Fibroblast of mammary gland (primary cell): ENCODE measurements at regions not wholly inside any gene's neighbourhood (a gene's known extent, or its start where the extent isn't known, plus 50 kb on each side); places are given as distances from the start of the nearest gene placed in this dataset.

Experiments
- DNase-seq: peaks from one replicate; pipeline ENCODE4 v3.0.0-alpha.2; 2010; ENCODE audit warnings: low read depth
- H3K4me3 ChIP-seq: 2 replicates; pipeline ENCODE4 v1.5.1; 2011; ENCODE audit warnings: low read depth, mild to moderate bottlenecking, low read length, moderate library complexity; ENCODE audit not compliant: control insufficient read depth
- TF ChIP-seq, protein P1 (sequence below): conservative IDR thresholded peaks from 2 replicates; pipeline ENCODE4 v1.5.1; 2011; ENCODE audit warnings: low read depth, low read length, inconsistent platforms; ENCODE audit not compliant: control insufficient read depth, insufficient read depth

DNA sequence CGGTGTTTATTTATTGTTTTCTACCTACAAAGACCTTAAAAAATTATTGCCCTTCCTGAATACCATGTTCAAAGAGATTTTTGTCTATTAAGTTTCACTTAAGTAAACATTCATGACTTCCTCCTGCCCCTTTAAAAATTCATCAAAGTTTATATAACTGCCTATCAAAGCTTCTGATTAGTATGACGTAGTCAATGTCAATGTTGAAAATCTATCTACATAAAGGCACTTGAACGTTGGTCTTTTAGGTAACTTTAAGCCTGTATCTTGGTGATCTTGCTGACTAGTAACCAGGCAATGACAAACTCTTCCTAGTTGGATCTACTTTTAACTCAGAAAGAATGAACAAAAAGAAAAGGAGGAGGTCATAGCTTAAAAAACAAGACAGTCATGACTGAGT is 97.2 kb downstream of the MAIP1 start:
- TF ChIP-seq, protein P1, sequence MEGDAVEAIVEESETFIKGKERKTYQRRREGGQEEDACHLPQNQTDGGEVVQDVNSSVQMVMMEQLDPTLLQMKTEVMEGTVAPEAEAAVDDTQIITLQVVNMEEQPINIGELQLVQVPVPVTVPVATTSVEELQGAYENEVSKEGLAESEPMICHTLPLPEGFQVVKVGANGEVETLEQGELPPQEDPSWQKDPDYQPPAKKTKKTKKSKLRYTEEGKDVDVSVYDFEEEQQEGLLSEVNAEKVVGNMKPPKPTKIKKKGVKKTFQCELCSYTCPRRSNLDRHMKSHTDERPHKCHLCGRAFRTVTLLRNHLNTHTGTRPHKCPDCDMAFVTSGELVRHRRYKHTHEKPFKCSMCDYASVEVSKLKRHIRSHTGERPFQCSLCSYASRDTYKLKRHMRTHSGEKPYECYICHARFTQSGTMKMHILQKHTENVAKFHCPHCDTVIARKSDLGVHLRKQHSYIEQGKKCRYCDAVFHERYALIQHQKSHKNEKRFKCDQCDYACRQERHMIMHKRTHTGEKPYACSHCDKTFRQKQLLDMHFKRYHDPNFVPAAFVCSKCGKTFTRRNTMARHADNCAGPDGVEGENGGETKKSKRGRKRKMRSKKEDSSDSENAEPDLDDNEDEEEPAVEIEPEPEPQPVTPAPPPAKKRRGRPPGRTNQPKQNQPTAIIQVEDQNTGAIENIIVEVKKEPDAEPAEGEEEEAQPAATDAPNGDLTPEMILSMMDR: no peak
- H3K4me3 ChIP-seq: no peak overlapping the region
- no peak for DNase-seq

DNA sequence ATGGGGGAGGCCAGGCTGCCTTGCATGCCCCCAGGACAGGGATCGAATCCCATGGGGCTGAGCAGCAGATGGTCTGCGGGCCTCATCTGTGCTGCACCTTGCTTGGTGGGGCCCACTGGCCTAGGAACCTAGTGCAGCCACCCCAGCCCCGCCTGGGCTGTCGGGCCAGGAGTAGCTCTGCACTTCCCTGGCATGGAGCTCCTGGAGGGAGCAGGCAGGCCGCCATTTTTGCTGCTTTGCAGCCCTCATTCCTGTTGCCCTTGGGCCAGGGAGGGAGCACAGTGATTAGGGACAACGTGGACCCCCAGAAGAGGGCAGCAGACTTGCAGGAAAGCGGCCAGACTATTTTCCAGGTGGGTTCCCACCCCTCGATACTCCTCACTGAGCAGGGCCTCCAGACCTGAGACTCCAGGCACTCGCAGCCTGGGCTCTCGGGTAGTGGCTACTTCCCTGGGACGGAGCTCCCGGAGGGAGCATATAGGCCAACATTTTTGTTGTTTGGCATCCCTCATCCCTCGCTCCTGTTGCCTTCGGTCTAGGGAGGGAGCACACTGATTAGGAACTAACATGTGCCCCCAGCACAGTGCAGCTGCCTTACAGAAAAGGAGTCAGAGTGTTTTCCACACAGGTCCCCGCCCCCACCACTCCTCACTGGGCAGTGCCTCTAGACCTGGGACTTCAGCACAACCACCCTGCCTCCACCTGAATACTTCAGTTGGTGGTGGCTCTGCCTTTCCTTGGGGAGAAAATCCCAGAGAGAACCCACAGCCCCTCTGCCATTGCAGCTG is 99.5 kb downstream of the MAIP1 start:
- TF ChIP-seq, protein P1: peak; percentile 15
- H3K4me3 ChIP-seq: no peak overlapping the region
- DNase-seq: no peak

DNA sequence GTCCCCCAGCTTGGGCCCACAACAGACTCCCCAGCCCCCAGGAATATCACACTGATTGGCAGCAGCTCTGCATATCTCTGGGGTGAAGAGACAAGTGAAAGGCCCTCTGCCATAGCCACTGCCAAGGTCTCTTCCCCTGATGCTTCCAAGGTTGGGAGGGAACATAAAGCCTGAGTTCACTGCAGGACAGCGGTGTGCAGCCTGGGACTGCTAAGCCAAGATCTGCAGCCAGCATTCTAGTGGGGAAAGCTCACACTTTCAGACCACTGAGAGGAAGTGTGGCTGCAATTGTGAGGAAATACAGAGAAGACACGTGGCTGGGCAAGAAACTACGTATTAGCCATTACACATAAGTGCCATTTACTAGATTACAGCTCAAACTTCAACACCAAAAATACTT is 100.7 kb downstream of the MAIP1 start:
- DNase-seq: peak; percentile 43
- no peak overlapping the region for H3K4me3 ChIP-seq
- TF ChIP-seq, protein P1: no peak

GRCh38 chr2:200063155-200063554 is 107.8 kb downstream of the MAIP1 start:
- DNase-seq: no peak
- TF ChIP-seq, protein P1: no peak
- H3K4me3 ChIP-seq: no peak overlapping the region

- DNase-seq: no peak
- TF ChIP-seq, protein P1: no peak
These were observed 109.5 kb downstream of the MAIP1 start for GRCh38 chr2:200064879-200065278.

DNA sequence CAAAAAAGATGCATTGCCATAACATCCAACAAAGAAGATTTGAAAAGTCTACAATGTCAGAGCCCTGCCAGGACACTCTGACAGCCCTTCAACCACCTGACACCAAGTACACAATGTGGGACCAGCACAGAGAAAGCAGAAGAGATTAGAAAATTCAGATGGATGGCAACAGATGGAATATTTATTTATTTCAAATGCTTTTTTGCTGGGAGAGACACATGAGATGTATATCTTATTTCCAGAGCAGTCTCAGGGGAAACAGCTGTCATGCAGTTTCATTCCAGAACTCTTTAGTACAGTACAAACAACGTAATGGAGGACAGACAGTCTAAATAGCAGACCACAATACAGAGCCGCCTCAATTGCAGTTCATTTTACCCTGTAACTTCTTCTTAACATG is 110.1 kb downstream of the MAIP1 start:
- TF ChIP-seq, protein P1: no peak
- H3K4me3 ChIP-seq: no peak overlapping the region
- no peak for DNase-seq

More at GRCh38 chr2:200064879-200065278, 109.5 kb downstream of the MAIP1 start:
- no peak overlapping the region for H3K4me3 ChIP-seq

DNA sequence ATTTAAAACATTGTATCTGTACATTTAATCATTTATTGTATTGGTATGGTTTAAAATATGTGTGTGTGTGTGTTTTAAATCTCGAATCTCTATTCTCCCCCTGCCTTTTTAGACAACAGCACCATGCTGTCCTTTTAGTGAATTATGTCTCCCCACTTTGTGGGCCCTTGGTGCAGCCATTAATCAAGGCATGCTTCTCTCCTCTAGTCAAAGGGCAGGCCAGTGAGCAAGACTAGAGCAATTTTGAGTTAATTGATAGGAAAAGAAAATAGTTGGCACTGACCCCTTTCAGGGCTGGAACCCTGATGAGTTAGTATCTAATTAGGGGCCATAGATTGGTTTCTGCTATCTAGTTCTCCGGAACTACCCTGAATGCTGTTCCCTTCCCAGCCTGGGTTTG is 111.0 kb downstream of the MAIP1 start:
- TF ChIP-seq, protein P1: no peak
- no peak overlapping the region for H3K4me3 ChIP-seq
- no peak for DNase-seq
